Esophagus squamous epithelium (tissue), 4 donors: ENCODE measurements at regions not wholly inside any gene's neighbourhood (a gene's known extent, or its start where the extent isn't known, plus 50 kb on each side); places are given as distances from the start of the nearest gene placed in this dataset.

Experiments
- CTCF ChIP-seq, 6 experiments: fragments of 450-650 bp in 4 of 6; fragments of 200-600 bp in 2 of 6; sonication (generic) in 2 of 6; IDR thresholded peaks; one replicate each; pipeline ENCODE4 v1.5.1; 2016 to 2019; ENCODE audit warnings: antibody characterized with exemption in 6 of 6, mild to moderate bottlenecking in 4 of 6, moderate library complexity in 4 of 6
- POLR2A ChIP-seq, 4 donors: fragments of 450-650 bp; IDR thresholded peaks; one replicate each; pipeline ENCODE4 v1.6.1; 2017; ENCODE audit warnings: antibody characterized with exemption in 4 of 4, mild to moderate bottlenecking in 4 of 4, moderate library complexity in 3 of 4

- no peak for TF ChIP-seq POLR2A (IDR thresholded peaks at IDR 0.05)
- no peak for TF ChIP-seq CTCF (IDR thresholded peaks at IDR 0.05)
Observed at GRCh38 chr1:222394224-222394623, 153.7 kb downstream of the HHIPL2 start.
